H1 (cell line): ENCODE measurements at regions not wholly inside any gene's neighbourhood (a gene's known extent, or its start where the extent isn't known, plus 50 kb on each side); places are given as distances from the start of the nearest gene placed in this dataset.

Experiments used
- CTCF ChIA-PET: fragments of 300-600 bp; sonication (Branson Sonifier 250); formaldehyde crosslinking; loops from one replicate; lab custom pipeline; 2021; ENCODE audit not compliant: partially characterized antibody; lab: Charles Lee
- POLR2A ChIA-PET: fragments of 300-600 bp; sonication (Branson Sonifier 250); formaldehyde crosslinking; loops from one replicate; lab custom pipeline; 2021; ENCODE audit warnings: inconsistent platforms; ENCODE audit not compliant: partially characterized antibody; lab: Charles Lee
- DNase-seq, 2 experiments: peaks; one replicate each; pipeline versions ENCODE4 v3.0.0 to v3.0.0-alpha.2; 2010 to 2022; ENCODE audit warnings: low spot score in 2 of 2, low read depth in 1 of 2, mixed read lengths in 1 of 2
- FAIRE-seq: peaks from 2 replicates; lab custom pipeline; 2011; peaks lifted over from hg19 to GRCh38; lab: Jason Lieb, UNC
- H2AFZ ChIP-seq: 2 replicates; pipeline ENCODE4 v1.8.1; 2012; ENCODE audit warnings: low read length, inconsistent platforms
- H2AK5ac ChIP-seq: 2 replicates; pipeline ENCODE4 v1.6.1; 2013; ENCODE audit warnings: low read depth, low read length
- H2BK120ac ChIP-seq: replicated peaks from 2 replicates; pipeline ENCODE3; 2013; ENCODE audit warnings: low read depth, low read length, inconsistent platforms
- H2BK12ac ChIP-seq: 2 replicates; pipeline ENCODE4 v1.6.1; 2013; ENCODE audit warnings: low read depth, low read length
- H2BK15ac ChIP-seq: 2 replicates; pipeline ENCODE4 v1.6.1; 2013; ENCODE audit warnings: low read length
- H2BK20ac ChIP-seq: 2 replicates; pipeline ENCODE4 v1.6.1; 2013; ENCODE audit warnings: low read length
- H2BK5ac ChIP-seq: 2 replicates; pipeline ENCODE4 v1.6.1; 2013; ENCODE audit warnings: low read depth, low read length
- H3K14ac ChIP-seq: 2 replicates; pipeline ENCODE4 v1.6.1; 2013; ENCODE audit warnings: inconsistent platforms; ENCODE audit not compliant: insufficient read length
- H3K18ac ChIP-seq: 2 replicates; pipeline ENCODE4 v1.6.1; 2013; ENCODE audit warnings: low read length; ENCODE audit errors: extremely low read depth
- H3K23ac ChIP-seq: 2 replicates; pipeline ENCODE4 v1.6.1; 2013; ENCODE audit warnings: inconsistent platforms; ENCODE audit not compliant: insufficient read length
- H3K23me2 ChIP-seq: 2 replicates; pipeline ENCODE4 v1.6.1; 2013; ENCODE audit warnings: low read depth, low read length
- H3K27ac ChIP-seq: 2 replicates; pipeline ENCODE4 v1.6.1; 2011; ENCODE audit warnings: low read depth, low read length, inconsistent platforms
- H3K27me3 ChIP-seq, 4 experiments: replicated peaks in 1 of 4; 1 replicate in 1 of 4; 2 replicates in 3 of 4; pipeline versions ENCODE4 v1.6.1 to v1.8.1; 2011 to 2013; ENCODE audit warnings: low read length in 3 of 4, mild to moderate bottlenecking in 3 of 4, inconsistent platforms in 2 of 4, mixed read lengths in 2 of 4, moderate library complexity in 1 of 4; ENCODE audit not compliant: control insufficient read depth in 3 of 4, insufficient read depth in 3 of 4; ENCODE audit errors: extremely low read depth in 1 of 4
- H3K36me3 ChIP-seq, 4 experiments: 2 replicates each; pipeline versions ENCODE4 v1.6.1 to v1.8.1; 2011 to 2013; ENCODE audit warnings: mild to moderate bottlenecking in 4 of 4, low read length in 3 of 4, moderate library complexity in 2 of 4, control low read depth in 1 of 4, inconsistent platforms in 1 of 4; ENCODE audit not compliant: insufficient read depth in 4 of 4, control insufficient read depth in 2 of 4
- H3K4ac ChIP-seq: replicated peaks from 2 replicates; pipeline ENCODE3; 2013; ENCODE audit warnings: low read length, low read depth, mixed read lengths, inconsistent platforms; ENCODE audit not compliant: insufficient read length
- H3K4me1 ChIP-seq, 4 experiments: replicated peaks in 1 of 4; 1 replicate in 1 of 4; 2 replicates in 3 of 4; pipeline versions ENCODE4 v1.6.1 to v1.8.1; 2011 to 2013; ENCODE audit warnings: low read length in 3 of 4, inconsistent platforms in 2 of 4, mixed read lengths in 1 of 4; ENCODE audit not compliant: insufficient read depth in 4 of 4, control insufficient read depth in 3 of 4
- H3K4me2 ChIP-seq, 2 experiments: 2 replicates each; pipeline versions ENCODE4 v1.6.1 to v1.8.1; 2011 to 2013; ENCODE audit warnings: low read depth in 2 of 2, low read length in 2 of 2, control low read depth in 1 of 2, inconsistent platforms in 1 of 2, mild to moderate bottlenecking in 1 of 2; ENCODE audit not compliant: insufficient read depth in 1 of 2
- H3K4me3 ChIP-seq, 4 experiments: fragments of 200-600, 300-600 bp in 1 of 4; sonication (generic), shearing (Covaris generic), sonication (Bioruptor Twin) in 1 of 4; 2 replicates each; pipeline versions ENCODE4 v1.5.1 to v1.8.1; 2011 to 2016; ENCODE audit warnings: low read length in 4 of 4, low read depth in 3 of 4, control low read depth in 2 of 4, inconsistent platforms in 2 of 4, mild to moderate bottlenecking in 2 of 4, mixed read lengths in 1 of 4, moderate library complexity in 1 of 4; ENCODE audit not compliant: insufficient read depth in 2 of 4; ENCODE audit errors: extremely low read depth in 1 of 4
- H3K56ac ChIP-seq: replicated peaks from 2 replicates; pipeline ENCODE3; 2013; ENCODE audit warnings: low read depth, mild to moderate bottlenecking, mixed read lengths, low read length, inconsistent platforms; ENCODE audit not compliant: insufficient read length
- H3K79me1 ChIP-seq: 2 replicates; pipeline ENCODE4 v1.6.1; 2013; ENCODE audit warnings: low read depth, low read length, control low read depth
- H3K79me2 ChIP-seq, 2 experiments: 2 replicates each; pipeline versions ENCODE4 v1.6.1 to v1.8.1; 2012 to 2013; ENCODE audit warnings: low read length in 2 of 2, mild to moderate bottlenecking in 2 of 2, inconsistent platforms in 1 of 2; ENCODE audit not compliant: insufficient read depth in 2 of 2, control insufficient read depth in 1 of 2
- H3K9ac ChIP-seq, 4 experiments: replicated peaks in 1 of 4; 1 replicate in 1 of 4; 2 replicates in 3 of 4; pipeline versions ENCODE4 v1.6.1 to v1.8.1; 2011 to 2013; ENCODE audit warnings: low read depth in 3 of 4, low read length in 3 of 4, control low read depth in 2 of 4, mild to moderate bottlenecking in 2 of 4, moderate library complexity in 2 of 4, inconsistent platforms in 1 of 4; ENCODE audit errors: extremely low read depth in 1 of 4
- H3K9me3 ChIP-seq, 2 experiments: 2 replicates each; pipeline versions ENCODE4 v1.6.1 to v1.8.1; 2012 to 2013; ENCODE audit warnings: mild to moderate bottlenecking in 2 of 2, moderate library complexity in 2 of 2, control low read depth in 1 of 2, inconsistent platforms in 1 of 2, low read depth in 1 of 2, low read length in 1 of 2, mixed read lengths in 1 of 2; ENCODE audit not compliant: insufficient read depth in 2 of 2
- H4K20me1 ChIP-seq, 2 experiments: replicated peaks in 1 of 2; 2 replicates each; pipeline versions ENCODE3 to v1.8.1; 2011 to 2013; ENCODE audit warnings: inconsistent platforms in 2 of 2, low read length in 2 of 2, mild to moderate bottlenecking in 1 of 2; ENCODE audit not compliant: insufficient read depth in 2 of 2, control insufficient read depth in 1 of 2
- H4K5ac ChIP-seq: 2 replicates; pipeline ENCODE4 v1.6.1; 2013; ENCODE audit warnings: low read length, low read depth, mixed read lengths, inconsistent platforms; ENCODE audit not compliant: insufficient read length
- H4K8ac ChIP-seq: 2 replicates; pipeline ENCODE4 v1.8.0; 2013; ENCODE audit warnings: mild to moderate bottlenecking, moderate library complexity, low read length, inconsistent platforms; ENCODE audit not compliant: insufficient read depth; ENCODE audit errors: extremely low read depth
- H4K91ac ChIP-seq: replicated peaks from 2 replicates; pipeline ENCODE3; 2013; ENCODE audit warnings: low read length, mixed read lengths, inconsistent platforms; ENCODE audit not compliant: insufficient read length
- FOSL1 ChIP-seq: IDR thresholded peaks from 2 replicates; pipeline ENCODE4 v1.6.1; 2011; ENCODE audit warnings: mild to moderate bottlenecking, low read depth, low read length, moderate library complexity; ENCODE audit not compliant: insufficient read depth
- KDM5A ChIP-seq: fragments of 200-600 bp; IDR thresholded peaks from 2 replicates; pipeline ENCODE4 v1.7.1; 2012; ENCODE audit warnings: mild to moderate bottlenecking, low read length, inconsistent platforms, mixed read lengths
- SIX5 ChIP-seq: IDR thresholded peaks from 2 replicates; pipeline ENCODE4 v1.6.1; 2011; ENCODE audit warnings: mild to moderate bottlenecking, low read depth, low read length
- TAF7 ChIP-seq: optimal IDR thresholded peaks from 2 replicates; pipeline ENCODE3; 2011; ENCODE audit warnings: low read depth, mild to moderate bottlenecking, inconsistent platforms, low read length, moderate library complexity, borderline replicate concordance
- WGBS, 2 experiments: shearing (Covaris generic) in 1 of 2; methylation state at CpG; one replicate each; pipeline versions ENCODE4 v1.1.6 to v1.1.7; 2013 to 2015; ENCODE audit warnings: low lambda C conversion rate in 2 of 2, mixed read lengths in 2 of 2, inconsistent platforms in 1 of 2, low coverage in 1 of 2, missing lambda C conversion rate in 1 of 2; ENCODE audit not compliant: insufficient replicate concordance in 2 of 2, insufficient coverage in 1 of 2, insufficient read length in 1 of 2; ENCODE audit errors: extremely low coverage in 1 of 2, missing lambda C conversion rate in 1 of 2; 5-methylcytosine and 5-hydroxymethylcytosine counted together

DNA sequence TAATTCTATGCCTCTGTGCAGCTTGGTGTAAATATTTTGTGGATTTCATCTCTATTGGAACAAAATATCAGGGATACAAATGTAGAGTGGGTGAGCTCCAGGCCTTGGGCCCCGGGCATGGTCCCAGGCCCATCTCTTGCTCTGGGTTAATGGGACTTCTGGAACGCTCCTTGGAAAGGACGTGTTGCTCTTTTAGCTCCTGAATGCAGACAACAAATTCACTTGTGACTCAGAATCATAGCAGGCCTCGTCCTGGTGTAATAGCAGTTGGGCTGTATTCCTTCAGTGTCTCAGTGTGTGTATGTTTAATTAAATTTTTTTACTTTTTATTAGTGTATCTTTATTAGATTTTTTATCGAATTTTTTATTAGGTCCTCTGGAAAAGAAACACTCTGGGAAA is 266.7 kb upstream of the C2CD4B start:
- Histone ChIP-seq H2AFZ (no peak overlapping the region), H3K56ac (no peak overlapping the region), H3K36me3 (no peaks in the 10 kb centered on the region), H3K4me2 (no peak overlapping the region), H3K4me1 (no peaks in the 10 kb centered on the region), H3K4me3 (no peak overlapping the region), H4K8ac (peak overlapping the region; percentile 35; the same call in 1 of the 2 replicates), H3K9ac (no peak overlapping the region), H3K23ac (no peak overlapping the region), H3K27ac (no peak overlapping the region), H3K79me1 (0 out of 2 replicates have a peak, but pooled peaks cover 7% of the 10 kb centered on the region), H2BK20ac (no peak overlapping the region), H3K18ac (no peak overlapping the region), H4K20me1 (no peaks in the 10 kb centered on the region), H4K5ac (no peak overlapping the region), H2BK5ac (no peak overlapping the region), H2BK120ac (no peak overlapping the region), H3K79me2 (peaks cover 0 to 4% of the 10 kb centered on the region in 2 experiments; a peak in 1 of 4 replicates), H3K23me2 (no peaks in the 10 kb centered on the region), H3K14ac (no peak overlapping the region), H2BK15ac (no peak overlapping the region), H2BK12ac (no peak overlapping the region), H3K9me3 (no peaks in the 10 kb centered on the region), H3K27me3 (no peaks in the 10 kb centered on the region), H3K4ac (no peak overlapping the region), H2AK5ac (no peak overlapping the region), H4K91ac (no peak overlapping the region)
- ChIA-PET CTCF (interaction anchor here (0.7 to 1.2 kb wide), 2 partner anchors 9 to 118 kb away, joined by 3 to 4 read pairs; no protein-coding TSS in a partner anchor), POLR2A (no interaction called here)
- no peak for FAIRE-seq
- WGBS, 2 experiments: 91% methylated on average over 5 of the region's 5 CpGs; no CpG with 5 or more reads in 1 of the 2 experiments
- TF ChIP-seq SIX5: no peak
- no peak for TF ChIP-seq TAF7
- TF ChIP-seq FOSL1: no peak
- TF ChIP-seq KDM5A: no peak
- no peak for DNase-seq
